Transverse colon (tissue), 4 donors: ENCODE measurements at regions not wholly inside any gene's neighbourhood (a gene's known extent, or its start where the extent isn't known, plus 50 kb on each side); places are given as distances from the start of the nearest gene placed in this dataset.

ENCODE experiments used
- DNase-seq: peaks from one replicate; pipeline ENCODE4 v3.0.0-alpha.2; 2019
- H3K27ac ChIP-seq, 4 donors: fragments of 200-600 bp; sonication (generic); 2 replicates each; pipeline ENCODE4 v1.5.1; 2016 to 2018; ENCODE audit warnings: inconsistent platforms in 4 of 4
- H3K27me3 ChIP-seq: fragments of 200-600 bp; sonication (generic); 2 replicates; pipeline ENCODE4 v1.5.1; 2017; ENCODE audit warnings: inconsistent platforms
- H3K36me3 ChIP-seq, 4 donors: fragments of 200-600 bp; sonication (generic); 2 replicates each; pipeline ENCODE4 v1.5.1; 2017 to 2019; ENCODE audit warnings: inconsistent platforms in 4 of 4
- H3K4me1 ChIP-seq, 4 donors: fragments of 200-600 bp; sonication (generic); 2 replicates each; pipeline ENCODE4 v1.5.1; 2017 to 2020; ENCODE audit warnings: inconsistent platforms in 4 of 4
- H3K4me3 ChIP-seq, 4 donors: fragments of 200-600 bp; sonication (generic); 1 replicate in 1 of 4; 2 replicates in 3 of 4; pipeline versions ENCODE4 v1.5.1 to v1.6.1; 2017 to 2019; ENCODE audit warnings: inconsistent platforms in 4 of 4
- H3K9me3 ChIP-seq, 2 donors: fragments of 200-600 bp; sonication (generic); 2 replicates each; pipeline ENCODE4 v1.5.1; 2017 to 2019; ENCODE audit warnings: inconsistent platforms in 2 of 2
- EP300 ChIP-seq: sonication (generic); formaldehyde crosslinking; IDR thresholded peaks from one replicate; pipeline ENCODE4 v1.6.1; 2017; ENCODE audit warnings: antibody characterized with exemption, low read depth
- POLR2A ChIP-seq: fragments of 450-650 bp; IDR thresholded peaks from one replicate; pipeline ENCODE4 v1.6.1; 2016; ENCODE audit warnings: antibody characterized with exemption, mild to moderate bottlenecking, moderate library complexity
- POLR2AphosphoS5 ChIP-seq, 3 donors: sonication (generic); formaldehyde crosslinking; IDR thresholded peaks; one replicate each; pipeline ENCODE4 v1.6.1; 2016; ENCODE audit warnings: antibody characterized with exemption in 3 of 3
- WGBS, 2 donors: methylation state at CpG; one replicate each; pipeline ENCODE4 v1.1.5; 2018; ENCODE audit warnings: low coverage in 1 of 2; 5-methylcytosine and 5-hydroxymethylcytosine counted together
- in situ Hi-C, 4 donors: fragments of 200-750 bp; cut with MboI; loops; one replicate each; pipeline versions ENCODE4 v1.15.0 to v1.15.1; 2017; ENCODE audit warnings: low sequenced_read_pairs in 3 of 4, low pct_ligation_motif_present in 1 of 4, low pct_unique_long_range_greater_than_20kb in 1 of 4
- intact Hi-C: fragments of 100-400 bp; cut with DNase I; formaldehyde crosslinking; loops from one replicate; pipeline ENCODE4 v1.15.1; 2023; ENCODE audit warnings: low total_unique reads
- TF ChIP-seq, protein P1 (sequence below), 5 experiments: fragments of 200-600 bp in 3 of 5; fragments of 450-650 bp in 2 of 5; sonication (generic) in 3 of 5; IDR thresholded peaks; 1 replicate in 2 of 5; 2 replicates in 3 of 5; pipeline ENCODE4 v1.5.1; 2016 to 2017; ENCODE audit warnings: antibody characterized with exemption in 5 of 5, inconsistent platforms in 3 of 5, mild to moderate bottlenecking in 2 of 5, moderate library complexity in 1 of 5

DNA sequence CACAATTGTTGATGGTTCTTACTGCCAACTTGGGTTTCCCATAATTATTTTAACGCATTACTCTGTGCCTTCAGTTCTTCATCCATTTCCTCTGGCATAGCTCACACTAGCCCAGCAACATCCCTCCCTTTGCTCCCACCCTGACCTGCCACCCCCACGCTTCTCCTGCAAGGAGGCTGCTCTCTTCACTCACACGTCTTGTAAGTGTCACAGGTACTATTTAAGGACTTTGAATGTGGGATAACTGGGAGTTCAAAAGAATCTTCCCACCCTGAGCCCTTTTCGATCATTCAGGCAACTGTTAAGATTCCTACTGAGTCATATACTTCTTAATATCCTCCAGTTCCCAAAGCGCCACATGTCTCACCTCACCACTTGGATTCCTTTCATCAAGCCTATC, 95.4 kb downstream of the PXDC1 start:
- H3K27ac ChIP-seq: no peak overlapping the region
- H3K27me3 ChIP-seq: no peaks in the 10 kb centered on the region
- no peak for TF ChIP-seq EP300
- TF ChIP-seq POLR2AphosphoS5 (IDR thresholded peaks at IDR 0.05): no peak
- TF ChIP-seq, protein P1, sequence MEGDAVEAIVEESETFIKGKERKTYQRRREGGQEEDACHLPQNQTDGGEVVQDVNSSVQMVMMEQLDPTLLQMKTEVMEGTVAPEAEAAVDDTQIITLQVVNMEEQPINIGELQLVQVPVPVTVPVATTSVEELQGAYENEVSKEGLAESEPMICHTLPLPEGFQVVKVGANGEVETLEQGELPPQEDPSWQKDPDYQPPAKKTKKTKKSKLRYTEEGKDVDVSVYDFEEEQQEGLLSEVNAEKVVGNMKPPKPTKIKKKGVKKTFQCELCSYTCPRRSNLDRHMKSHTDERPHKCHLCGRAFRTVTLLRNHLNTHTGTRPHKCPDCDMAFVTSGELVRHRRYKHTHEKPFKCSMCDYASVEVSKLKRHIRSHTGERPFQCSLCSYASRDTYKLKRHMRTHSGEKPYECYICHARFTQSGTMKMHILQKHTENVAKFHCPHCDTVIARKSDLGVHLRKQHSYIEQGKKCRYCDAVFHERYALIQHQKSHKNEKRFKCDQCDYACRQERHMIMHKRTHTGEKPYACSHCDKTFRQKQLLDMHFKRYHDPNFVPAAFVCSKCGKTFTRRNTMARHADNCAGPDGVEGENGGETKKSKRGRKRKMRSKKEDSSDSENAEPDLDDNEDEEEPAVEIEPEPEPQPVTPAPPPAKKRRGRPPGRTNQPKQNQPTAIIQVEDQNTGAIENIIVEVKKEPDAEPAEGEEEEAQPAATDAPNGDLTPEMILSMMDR (IDR thresholded peaks at IDR 0.05): no peak
- no peak for TF ChIP-seq POLR2A
- H3K4me1 ChIP-seq: no peaks in the 10 kb centered on the region
- 91% methylated on average over 3 to 5 of the region's 5 CpGs for WGBS, 2 donors
- in situ Hi-C loops (no loop called here), intact Hi-C loops (no loop called here)
- no peaks in the 10 kb centered on the region for H3K36me3 ChIP-seq
- DNase-seq: no peak
- no peak overlapping the region for H3K4me3 ChIP-seq
- no peaks in the 10 kb centered on the region for H3K9me3 ChIP-seq

DNA sequence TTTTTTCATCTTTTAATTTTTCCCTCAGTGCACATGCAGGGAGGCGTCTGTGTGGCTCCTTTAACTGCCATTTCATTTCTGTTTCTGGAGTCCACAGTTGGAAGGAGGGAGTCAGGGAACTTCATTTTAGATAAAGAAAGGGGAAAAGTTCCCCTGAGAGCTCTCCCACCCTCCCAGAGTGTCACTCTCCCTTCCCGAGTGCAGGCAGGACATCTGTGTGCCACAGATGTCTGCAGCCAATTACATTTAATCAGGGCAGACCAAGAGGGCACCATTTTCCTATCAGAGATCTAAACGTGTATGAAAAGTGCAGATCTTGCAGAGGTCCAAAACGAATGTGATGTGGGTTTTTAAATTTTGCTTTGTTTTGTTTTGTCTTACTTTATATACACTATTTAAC, 96.6 kb downstream of the PXDC1 start:
- no peaks in the 10 kb centered on the region for H3K9me3 ChIP-seq
- no peak for DNase-seq
- intact Hi-C loops (no loop called here), in situ Hi-C loops (no loop called here)
- WGBS, 2 donors: 46 to 63% methylated on average over 3 to 4 of the region's 4 CpGs
- H3K27me3 ChIP-seq: no peaks in the 10 kb centered on the region
- TF ChIP-seq POLR2A (no peak), EP300 (no peak), POLR2AphosphoS5 (IDR thresholded peaks at IDR 0.05) (no peak)
- H3K36me3 ChIP-seq: no peaks in the 10 kb centered on the region
- no peak overlapping the region for H3K27ac ChIP-seq
- H3K4me3 ChIP-seq: no peak overlapping the region
- H3K4me1 ChIP-seq: no peaks in the 10 kb centered on the region

DNA sequence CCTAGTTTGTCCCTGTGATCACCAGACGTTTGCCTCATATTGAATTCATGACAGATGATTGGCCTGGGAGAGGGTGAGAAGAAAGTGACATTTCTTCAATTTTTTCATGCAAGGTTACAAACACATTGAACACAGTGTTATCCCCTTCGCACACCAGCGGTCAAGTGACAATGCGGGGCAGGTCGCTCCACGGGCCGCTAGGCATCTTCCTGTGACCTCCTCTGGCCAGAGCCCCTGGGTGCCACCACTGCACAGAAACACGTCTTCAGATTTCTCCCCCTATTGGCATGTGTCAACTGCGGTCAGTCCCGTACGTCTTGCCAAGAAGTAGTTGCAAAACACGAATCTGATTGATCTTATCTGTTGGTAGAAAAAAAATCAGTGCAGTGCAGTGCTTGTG, 97.1 kb downstream of the PXDC1 start:
- H3K4me1 ChIP-seq: no peaks in the 10 kb centered on the region
- H3K27me3 ChIP-seq: no peaks in the 10 kb centered on the region
- H3K36me3 ChIP-seq: no peaks in the 10 kb centered on the region
- in situ Hi-C loops: no loop called here
- H3K27ac ChIP-seq: no peak overlapping the region
- TF ChIP-seq EP300 (no peak), POLR2A (no peak), POLR2AphosphoS5 (IDR thresholded peaks at IDR 0.05) (no peak)
- TF ChIP-seq, protein P1 (IDR thresholded peaks at IDR 0.05): no peak
- intact Hi-C loops: no loop called here
- no peak overlapping the region for H3K4me3 ChIP-seq
- no peak for DNase-seq
- no peaks in the 10 kb centered on the region for H3K9me3 ChIP-seq
- 90 to 100% methylated on average over 3 to 12 of the region's 12 CpGs for WGBS, 2 donors

DNA sequence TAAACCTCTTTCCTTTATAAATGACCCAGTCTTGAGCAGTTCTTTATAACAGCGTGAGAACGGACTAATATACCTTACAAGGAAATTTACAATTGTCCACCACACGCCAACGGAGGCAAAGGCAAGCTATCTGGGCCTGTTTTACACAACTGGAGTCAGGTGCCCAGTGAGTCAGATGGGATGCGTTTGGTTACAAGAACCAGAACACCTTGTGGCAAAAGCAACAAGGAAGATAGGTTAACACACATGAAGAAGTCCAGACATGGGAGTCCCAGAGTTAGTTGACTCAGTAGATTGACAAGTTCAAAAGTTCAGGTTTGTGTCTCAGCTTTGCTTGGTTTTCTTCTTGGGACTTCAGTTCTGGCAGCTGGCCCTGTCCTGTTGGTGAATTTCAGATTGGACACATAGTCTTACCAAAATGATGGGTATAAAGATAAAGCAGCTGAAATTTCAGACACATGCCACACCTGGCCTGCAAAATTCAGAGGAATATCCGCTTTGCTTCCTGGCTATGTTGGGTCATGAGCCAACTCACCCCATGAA, 97.9 kb downstream of the PXDC1 start:
- H3K27me3 ChIP-seq: no peaks in the 10 kb centered on the region
- no peaks in the 10 kb centered on the region for H3K36me3 ChIP-seq
- TF ChIP-seq POLR2AphosphoS5 (IDR thresholded peaks at IDR 0.05) (peak in 1 of 3 donors; percentile 48), EP300 (no peak), POLR2A (no peak)
- H3K27ac ChIP-seq: no peak overlapping the region
- intact Hi-C loops (no loop called here), in situ Hi-C loops (no loop called here)
- no peaks in the 10 kb centered on the region for H3K9me3 ChIP-seq
- 85% methylated on average over 6 of the region's 6 CpGs; no CpG with 5 or more reads in 1 of the 2 donors for WGBS, 2 donors
- H3K4me1 ChIP-seq: no peaks in the 10 kb centered on the region
- no peak for DNase-seq
- no peak overlapping the region for H3K4me3 ChIP-seq

DNA sequence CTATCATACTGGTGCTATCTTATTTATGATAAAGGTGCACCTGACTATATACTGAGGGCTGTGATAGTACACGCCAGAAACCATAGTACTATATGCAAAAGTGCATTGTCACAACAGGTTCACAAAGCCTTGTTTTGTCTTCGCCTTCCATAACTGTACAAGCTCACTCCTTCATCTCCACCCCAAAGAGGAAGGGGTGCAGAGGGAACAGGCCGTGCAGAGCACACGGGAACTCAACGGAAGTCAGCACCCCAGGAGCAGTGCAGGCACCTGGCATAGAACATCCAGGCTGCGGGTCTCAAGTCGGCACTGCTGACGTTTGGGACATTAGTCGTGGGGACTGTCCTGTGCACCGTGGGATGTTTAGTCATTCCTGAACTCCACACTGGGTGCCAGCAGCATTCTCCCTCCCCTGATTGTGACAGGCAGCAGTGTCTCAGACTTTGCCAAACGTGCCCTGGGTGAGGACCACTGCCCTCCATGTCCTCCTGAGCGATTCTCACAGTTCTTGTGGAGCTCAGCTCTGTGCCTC, 99.7 kb downstream of the PXDC1 start:
- intact Hi-C loops: no loop called here

More for the DNA sequence above, 99.7 kb downstream of the PXDC1 start:
- TF ChIP-seq EP300 (no peak), POLR2A (no peak), POLR2AphosphoS5 (IDR thresholded peaks at IDR 0.05) (no peak)
- TF ChIP-seq, protein P1 (IDR thresholded peaks at IDR 0.05): no peak
- in situ Hi-C loops: no loop called here
- no peak for DNase-seq
- H3K4me1 ChIP-seq: no peaks in the 10 kb centered on the region
- no peaks in the 10 kb centered on the region for H3K36me3 ChIP-seq
- H3K9me3 ChIP-seq: no peaks in the 10 kb centered on the region
- H3K27ac ChIP-seq: no peak overlapping the region
- no peak overlapping the region for H3K4me3 ChIP-seq
- 82% methylated on average over 12 of the region's 12 CpGs; no CpG with 5 or more reads in 1 of the 2 donors for WGBS, 2 donors
- H3K27me3 ChIP-seq: no peaks in the 10 kb centered on the region
